ENCODE measurements at regions not wholly inside any gene's neighbourhood (a gene's known extent, or its start where the extent isn't known, plus 50 kb on each side); places are given as distances from the start of the nearest gene placed in this dataset.

GRCh38 chr11:129573161-129573560 lies 197.5 kb downstream of the BARX2 start:
- CTCF ChIA-PET: no interaction called here
- Mint-ChIP-seq H3K4me1 (no peaks in the 10 kb centered on the region), H3K27ac (no peak overlapping the region), H3K36me3 (ENCODE audit: low read depth) (no peaks in the 10 kb centered on the region), H3K9me3 (peaks cover 10% of the 10 kb centered on the region), H3K4me3 (no peak overlapping the region), H3K27me3 (no peaks in the 10 kb centered on the region)
- no peak for DNase-seq
- POLR2A ChIA-PET: no interaction called here

- ChIA-PET POLR2A (no interaction called here), CTCF (no interaction called here)
- Mint-ChIP-seq H3K4me1 (no peaks in the 10 kb centered on the region), H3K4me3 (no peak overlapping the region), H3K9me3 (peaks cover 10% of the 10 kb centered on the region), H3K36me3 (ENCODE audit: low read depth) (no peaks in the 10 kb centered on the region), H3K27ac (no peak overlapping the region), H3K27me3 (no peaks in the 10 kb centered on the region)
- no peak for DNase-seq
Observed at GRCh38 chr11:129574431-129574830, 198.8 kb downstream of the BARX2 start.

GRCh38 chr11:129576652-129577051 lies 201.0 kb downstream of the BARX2 start:
- DNase-seq: no peak
- ChIA-PET CTCF (no interaction called here), POLR2A (no interaction called here)
- H3K4me1 Mint-ChIP-seq: no peaks in the 10 kb centered on the region
- H3K9me3 Mint-ChIP-seq: peaks cover 10% of the 10 kb centered on the region
- H3K36me3 Mint-ChIP-seq (ENCODE audit: low read depth): no peaks in the 10 kb centered on the region
- H3K4me3 Mint-ChIP-seq: no peak overlapping the region
- no peak overlapping the region for H3K27ac Mint-ChIP-seq
- H3K27me3 Mint-ChIP-seq: no peaks in the 10 kb centered on the region

GRCh38 chr11:129578006-129578405 lies 202.4 kb downstream of the BARX2 start:
- Mint-ChIP-seq H3K4me3 (no peak overlapping the region), H3K27me3 (no peaks in the 10 kb centered on the region), H3K4me1 (no peaks in the 10 kb centered on the region), H3K36me3 (ENCODE audit: low read depth) (no peaks in the 10 kb centered on the region), H3K9me3 (peaks cover 10% of the 10 kb centered on the region), H3K27ac (no peak overlapping the region)
- no peak for DNase-seq
- POLR2A ChIA-PET: no interaction called here
- CTCF ChIA-PET: no interaction called here

GRCh38 chr11:129580278-129580677 lies 204.6 kb downstream of the BARX2 start:
- CTCF ChIA-PET: no interaction called here
- Mint-ChIP-seq H3K36me3 (ENCODE audit: low read depth) (no peaks in the 10 kb centered on the region), H3K4me3 (no peak overlapping the region), H3K27ac (no peak overlapping the region), H3K4me1 (no peaks in the 10 kb centered on the region), H3K27me3 (no peaks in the 10 kb centered on the region), H3K9me3 (no peaks in the 10 kb centered on the region)
- DNase-seq: no peak
- POLR2A ChIA-PET: no interaction called here

GRCh38 chr11:129584316-129584715 lies 208.7 kb downstream of the BARX2 start:
- no peak for DNase-seq
- Mint-ChIP-seq H3K36me3 (ENCODE audit: low read depth) (no peaks in the 10 kb centered on the region), H3K4me3 (no peak overlapping the region), H3K27ac (no peak overlapping the region), H3K9me3 (no peaks in the 10 kb centered on the region), H3K27me3 (no peaks in the 10 kb centered on the region), H3K4me1 (no peaks in the 10 kb centered on the region)
- ChIA-PET POLR2A (no interaction called here), CTCF (no interaction called here)

- ChIA-PET CTCF (no interaction called here), POLR2A (no interaction called here)
- Mint-ChIP-seq H3K36me3 (ENCODE audit: low read depth) (no peaks in the 10 kb centered on the region), H3K4me1 (no peaks in the 10 kb centered on the region), H3K4me3 (no peak overlapping the region), H3K27me3 (no peaks in the 10 kb centered on the region), H3K9me3 (no peaks in the 10 kb centered on the region), H3K27ac (no peak overlapping the region)
- no peak for DNase-seq
Observed at GRCh38 chr11:129589190-129589860, 213.7 kb downstream of the BARX2 start.

- no peaks in the 10 kb centered on the region for H3K27me3 Mint-ChIP-seq
- no peaks in the 10 kb centered on the region for H3K9me3 Mint-ChIP-seq
- H3K36me3 Mint-ChIP-seq (ENCODE audit: low read depth): no peaks in the 10 kb centered on the region
- H3K4me1 Mint-ChIP-seq: no peaks in the 10 kb centered on the region
- no peak overlapping the region for H3K4me3 Mint-ChIP-seq
- ChIA-PET CTCF (no interaction called here), POLR2A (no interaction called here)
- H3K27ac Mint-ChIP-seq: no peak overlapping the region
- DNase-seq: no peak
Observed at GRCh38 chr11:129590030-129590752, 214.5 kb downstream of the BARX2 start.

- H3K27me3 Mint-ChIP-seq: no peaks in the 10 kb centered on the region
- no peak overlapping the region for H3K4me3 Mint-ChIP-seq
- no peaks in the 10 kb centered on the region for H3K9me3 Mint-ChIP-seq
- DNase-seq: no peak
- no peaks in the 10 kb centered on the region for H3K36me3 Mint-ChIP-seq (ENCODE audit: low read depth)
- H3K4me1 Mint-ChIP-seq: no peaks in the 10 kb centered on the region
- no peak overlapping the region for H3K27ac Mint-ChIP-seq
- ChIA-PET CTCF (no interaction called here), POLR2A (no interaction called here)
Observed at GRCh38 chr11:129590753-129591475, 215.3 kb downstream of the BARX2 start.

GRCh38 chr11:129591527-129591926 lies 215.9 kb downstream of the BARX2 start:
- POLR2A ChIA-PET: no interaction called here
- no peak for DNase-seq
- H3K27ac Mint-ChIP-seq: no peak overlapping the region
- H3K9me3 Mint-ChIP-seq: peaks cover 4% of the 10 kb centered on the region
- CTCF ChIA-PET: no interaction called here
- H3K27me3 Mint-ChIP-seq: no peaks in the 10 kb centered on the region
- H3K36me3 Mint-ChIP-seq (ENCODE audit: low read depth): no peaks in the 10 kb centered on the region
- H3K4me1 Mint-ChIP-seq: no peaks in the 10 kb centered on the region
- no peak overlapping the region for H3K4me3 Mint-ChIP-seq

- H3K27me3 Mint-ChIP-seq: no peaks in the 10 kb centered on the region
- peaks cover 6% of the 10 kb centered on the region for H3K9me3 Mint-ChIP-seq
- H3K27ac Mint-ChIP-seq: no peak overlapping the region
- CTCF ChIA-PET: no interaction called here
- POLR2A ChIA-PET: no interaction called here
- no peaks in the 10 kb centered on the region for H3K36me3 Mint-ChIP-seq (ENCODE audit: low read depth)
- no peak overlapping the region for H3K4me3 Mint-ChIP-seq
- no peaks in the 10 kb centered on the region for H3K4me1 Mint-ChIP-seq
- no peak for DNase-seq
Observed at GRCh38 chr11:129592191-129592590, 216.5 kb downstream of the BARX2 start.

- no peak for DNase-seq
- POLR2A ChIA-PET: no interaction called here
- Mint-ChIP-seq H3K36me3 (ENCODE audit: low read depth) (no peaks in the 10 kb centered on the region), H3K4me1 (no peaks in the 10 kb centered on the region), H3K27ac (no peak overlapping the region), H3K27me3 (no peaks in the 10 kb centered on the region), H3K9me3 (peaks cover 6% of the 10 kb centered on the region), H3K4me3 (no peak overlapping the region)
- CTCF ChIA-PET: no interaction called here
Observed at GRCh38 chr11:129593098-129593497, 217.4 kb downstream of the BARX2 start.

- H3K36me3 Mint-ChIP-seq (ENCODE audit: low read depth): no peaks in the 10 kb centered on the region
- H3K4me3 Mint-ChIP-seq: no peak overlapping the region
- peaks cover 6% of the 10 kb centered on the region for H3K9me3 Mint-ChIP-seq
- ChIA-PET POLR2A (no interaction called here), CTCF (no interaction called here)
- H3K27ac Mint-ChIP-seq: no peak overlapping the region
- H3K27me3 Mint-ChIP-seq: no peaks in the 10 kb centered on the region
- H3K4me1 Mint-ChIP-seq: no peaks in the 10 kb centered on the region
- DNase-seq: no peak
Observed at GRCh38 chr11:129595038-129595962, 219.7 kb downstream of the BARX2 start.
